Glomerular visceral epithelial cell (primary cell): ENCODE measurements at regions not wholly inside any gene's neighbourhood (a gene's known extent, or its start where the extent isn't known, plus 50 kb on each side); places are given as distances from the start of the nearest gene placed in this dataset.
A peak's percentile ranks its signal among the peaks of the same experiment; 100 is the strongest.

Source experiments
- DNase-seq: peaks from one replicate; pipeline ENCODE4 v3.0.0-alpha.2; 2016; ENCODE audit errors: extremely low spot score

DNA sequence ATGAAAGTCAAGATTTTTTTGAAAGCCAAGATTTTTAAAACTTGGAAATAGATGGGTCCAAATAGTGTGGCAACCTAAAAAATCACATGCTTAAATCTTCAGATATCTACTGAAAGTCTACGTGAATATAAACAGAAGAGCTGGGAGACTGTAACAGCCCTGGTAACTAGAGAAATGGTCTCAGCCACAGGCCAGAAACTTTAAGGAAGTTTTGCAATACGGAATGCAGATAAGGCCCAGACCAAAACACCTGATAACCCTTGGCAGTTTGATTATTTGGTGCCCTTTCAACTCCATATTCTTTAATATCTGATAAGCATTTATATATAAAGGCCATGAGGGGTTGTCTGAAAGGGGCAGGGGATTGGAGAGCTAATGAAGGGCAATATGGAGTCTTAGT, 537.3 kb upstream of the TGFBR2 start:
- no peak for DNase-seq

- no peak for DNase-seq
Observed at GRCh38 chr3:30073040-30073439, 533.4 kb upstream of the TGFBR2 start.

- no peak for DNase-seq
Observed at GRCh38 chr3:30073622-30074021, 532.8 kb upstream of the TGFBR2 start.

DNA sequence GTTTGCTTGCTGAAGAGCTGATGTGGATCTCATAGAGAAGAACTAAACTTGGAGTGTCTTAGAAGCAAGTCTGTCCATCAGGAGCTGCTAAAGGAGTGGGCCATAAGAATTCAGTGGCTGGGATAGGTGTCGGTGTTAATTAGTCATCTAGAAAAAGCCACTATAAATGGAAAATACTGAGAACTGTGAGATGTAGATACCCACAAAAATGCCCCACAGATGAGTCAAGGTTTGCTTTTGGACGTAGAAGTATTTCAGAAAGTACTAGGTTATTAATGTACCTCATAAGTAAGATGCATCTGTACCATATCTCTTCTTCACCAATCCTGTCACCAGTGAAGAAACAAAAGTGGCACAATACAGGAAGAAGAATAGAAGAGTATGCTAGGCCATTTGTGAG, 530.9 kb upstream of the TGFBR2 start:
- peak; percentile 6 for DNase-seq

GRCh38 chr3:30076899-30077298, 529.5 kb upstream of the TGFBR2 start:
- no peak for DNase-seq

GRCh38 chr3:30077746-30078145, 528.7 kb upstream of the TGFBR2 start:
- DNase-seq: no peak

GRCh38 chr3:30078736-30079135, 527.7 kb upstream of the TGFBR2 start:
- no peak for DNase-seq

- DNase-seq: no peak
Observed at GRCh38 chr3:30081904-30082303, 524.5 kb upstream of the TGFBR2 start.

- DNase-seq: no peak
Observed at GRCh38 chr3:30082652-30083051, 523.7 kb upstream of the TGFBR2 start.

DNA sequence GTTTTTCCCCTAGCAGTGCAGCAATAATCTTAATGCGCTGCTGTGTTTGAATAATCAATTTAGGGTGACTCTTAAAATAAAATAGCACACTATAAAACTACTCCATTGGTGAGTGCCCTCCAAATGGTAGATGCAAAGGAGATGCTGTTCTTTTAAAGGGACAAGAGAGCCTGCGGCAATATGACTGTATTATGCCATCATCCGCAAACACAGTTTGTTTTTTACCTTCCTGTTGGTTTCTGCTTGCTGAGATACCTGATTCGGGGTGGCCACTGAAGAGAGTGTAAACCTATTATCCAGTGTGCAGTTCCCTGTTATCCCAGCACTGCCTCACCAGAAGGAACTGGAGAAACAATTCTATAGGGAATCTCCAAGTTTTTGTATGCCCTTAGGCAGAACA, 523.1 kb upstream of the TGFBR2 start:
- DNase-seq: no peak

- DNase-seq: no peak
Observed at GRCh38 chr3:30084316-30084715, 522.1 kb upstream of the TGFBR2 start.

DNA sequence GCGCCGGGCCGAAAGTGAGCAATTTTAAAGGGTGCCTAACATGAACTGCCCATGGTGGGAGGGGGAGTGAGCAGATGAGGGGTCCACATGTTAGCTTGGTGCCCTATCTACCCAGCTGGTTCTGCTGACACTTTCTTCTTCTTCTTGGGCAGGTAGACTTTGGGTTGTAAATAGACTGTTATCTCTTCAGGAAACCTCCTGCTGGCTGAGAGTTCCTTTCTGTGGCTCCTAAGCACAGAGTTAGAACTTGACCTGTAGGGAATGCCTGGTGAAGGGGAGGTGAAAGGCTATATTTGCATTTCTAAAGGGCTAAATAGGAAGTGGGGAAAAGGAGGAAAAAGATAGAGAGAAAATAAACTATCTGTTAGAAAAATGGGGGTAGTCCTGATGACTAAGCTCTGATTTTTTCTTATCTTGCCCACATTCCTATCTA, 521.4 kb upstream of the TGFBR2 start:
- DNase-seq: no peak

DNA sequence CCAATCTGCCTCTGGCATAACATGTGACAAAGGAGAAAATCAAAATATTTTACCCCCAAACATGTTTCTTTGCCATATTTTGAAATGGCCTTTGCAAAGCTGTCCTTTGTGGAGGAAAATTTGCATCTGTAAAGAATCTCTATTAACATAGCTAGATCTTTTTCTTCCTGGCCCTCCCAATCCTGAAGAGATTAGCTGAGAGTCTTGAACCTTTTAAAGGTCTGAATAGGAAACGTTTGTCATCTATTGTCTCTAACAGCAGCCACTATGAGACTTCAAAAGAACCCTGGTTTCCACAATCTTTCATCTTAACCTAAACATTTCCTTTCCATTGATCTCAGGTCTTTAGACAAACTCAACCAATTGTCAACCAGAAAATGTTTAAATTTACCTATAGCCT, 520.9 kb upstream of the TGFBR2 start:
- no peak for DNase-seq

- DNase-seq: no peak
Observed at GRCh38 chr3:30091686-30092085, 514.7 kb upstream of the TGFBR2 start.

GRCh38 chr3:30097022-30097650, 509.3 kb upstream of the TGFBR2 start:
- DNase-seq: no peak

DNA sequence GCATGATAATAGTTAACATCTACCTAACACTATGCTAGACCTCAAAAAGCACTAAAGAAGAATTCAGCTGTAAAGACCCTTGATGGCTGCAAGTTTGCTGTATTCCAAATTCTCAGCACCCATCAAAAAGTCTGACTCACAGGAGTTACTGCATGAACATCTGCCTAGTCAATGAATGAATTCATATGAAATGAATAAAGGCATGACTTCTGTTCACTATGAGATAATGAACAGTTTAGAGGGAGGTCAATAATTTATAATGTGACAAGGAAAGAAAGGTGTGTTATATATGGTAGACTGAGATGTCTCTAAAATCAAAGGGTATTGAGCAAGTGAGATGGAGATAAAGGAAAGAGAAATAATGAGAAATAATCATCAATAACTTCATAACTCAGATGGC, 508.2 kb upstream of the TGFBR2 start:
- no peak for DNase-seq

DNA sequence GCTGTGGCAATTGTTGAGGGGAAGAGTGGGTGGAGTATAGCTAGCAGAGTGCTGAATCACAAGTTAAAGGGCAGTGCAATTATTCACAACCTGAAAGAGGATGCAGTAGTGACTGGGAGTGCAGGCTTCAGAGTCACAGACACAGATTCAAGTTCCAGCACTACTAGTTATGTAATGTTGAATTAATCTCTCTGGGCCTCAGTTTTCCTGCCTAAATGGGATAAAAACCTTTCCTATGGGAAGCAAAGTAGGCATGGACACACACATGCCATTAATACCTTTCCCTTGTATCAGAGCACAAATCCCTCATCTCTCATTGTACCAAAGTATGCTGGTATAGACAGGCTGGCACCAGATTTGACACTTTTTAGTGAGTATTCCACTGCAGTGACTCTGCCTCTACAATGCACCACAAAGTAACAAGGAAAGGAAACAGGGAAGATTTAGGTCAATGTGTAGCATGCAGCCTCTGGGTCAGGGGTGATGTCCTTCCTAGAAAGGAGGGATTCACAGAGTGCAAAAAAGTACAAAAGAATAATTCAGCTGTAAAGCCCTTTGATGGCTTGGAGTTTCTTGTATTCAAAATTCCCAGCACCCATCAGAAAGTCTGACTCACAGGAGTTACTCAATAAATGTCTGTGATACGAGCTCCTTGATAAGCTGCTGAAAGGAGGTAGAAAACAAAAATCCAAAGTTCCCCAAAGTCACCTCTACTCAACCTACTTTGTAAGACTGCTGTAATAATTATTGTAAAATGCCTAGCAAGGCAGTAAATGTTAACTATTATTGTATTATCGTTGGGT, 507.5 kb upstream of the TGFBR2 start:
- DNase-seq: no peak

GRCh38 chr3:30102356-30102755, 504.0 kb upstream of the TGFBR2 start:
- DNase-seq: no peak

DNA sequence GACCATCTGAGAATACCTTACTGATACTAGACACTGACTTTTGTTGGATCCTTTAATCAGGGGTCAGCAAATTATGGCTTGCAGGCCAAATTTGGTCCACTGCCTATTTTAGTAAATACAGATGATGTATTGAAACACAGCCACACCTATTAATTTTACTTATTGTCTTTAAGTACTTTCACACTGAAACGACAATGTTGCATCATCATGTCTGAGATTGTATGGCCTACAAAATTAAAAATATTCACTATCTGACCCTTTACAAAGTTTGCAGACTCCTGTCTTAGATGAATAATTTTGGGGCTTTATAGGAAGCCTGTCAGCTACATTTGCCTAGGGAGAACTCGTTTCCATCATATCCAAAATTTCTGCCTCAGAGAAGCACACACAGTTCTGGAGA, 503.2 kb upstream of the TGFBR2 start:
- no peak for DNase-seq

- no peak for DNase-seq
Observed at GRCh38 chr3:30107531-30107930, 498.9 kb upstream of the TGFBR2 start.

DNA sequence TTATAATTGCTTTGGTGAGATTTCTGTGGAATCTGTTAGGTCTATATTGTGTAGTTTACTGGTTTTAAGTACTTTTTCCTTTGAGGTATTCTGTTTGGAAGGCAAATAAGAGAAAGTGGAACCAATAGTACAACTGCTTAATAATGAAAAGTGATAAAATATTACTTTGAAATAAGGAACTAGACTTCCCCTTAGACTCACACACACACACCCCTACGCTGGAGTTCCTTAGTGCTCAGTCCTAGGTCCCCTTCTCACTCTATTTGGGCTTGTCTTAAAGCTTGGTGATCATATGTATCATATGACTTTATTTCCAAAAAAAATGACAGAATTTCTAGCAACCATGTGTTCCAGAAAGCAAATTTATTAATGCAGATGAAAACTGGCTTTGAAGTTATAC, 494.0 kb upstream of the TGFBR2 start:
- no peak for DNase-seq

DNA sequence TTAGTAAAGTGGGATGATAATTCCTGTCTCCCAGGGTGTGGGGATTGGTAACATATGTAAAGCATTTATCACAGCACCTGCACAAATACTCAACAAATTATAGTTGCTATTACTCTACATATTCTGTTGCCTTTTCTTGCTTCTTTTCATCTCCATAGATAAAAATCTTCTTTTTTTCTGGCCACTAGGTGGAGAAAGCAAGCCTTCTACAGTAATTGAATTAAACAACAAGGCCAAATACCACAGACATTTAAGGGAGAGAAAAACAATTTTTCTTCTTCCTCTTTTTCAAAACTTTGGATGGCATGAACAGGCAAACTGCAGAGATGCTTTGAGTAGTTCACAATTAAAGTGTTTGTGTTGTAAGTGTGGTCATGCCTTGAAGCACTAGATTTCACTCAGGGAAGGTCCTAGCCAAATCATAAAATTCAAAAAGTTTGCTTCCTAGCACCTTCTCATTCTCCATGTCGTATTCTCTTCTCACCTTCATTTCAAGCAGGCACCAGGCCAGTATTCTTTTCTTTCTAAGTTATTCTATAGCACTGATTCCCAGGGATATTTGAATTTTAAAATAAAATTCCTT, 493.4 kb upstream of the TGFBR2 start:
- peak; percentile 41 for DNase-seq

- no peak for DNase-seq
Observed at GRCh38 chr3:30113906-30114305, 492.5 kb upstream of the TGFBR2 start.
